GM12878 (cell line): ENCODE measurements at regions not wholly inside any gene's neighbourhood (a gene's known extent, or its start where the extent isn't known, plus 50 kb on each side); places are given as distances from the start of the nearest gene placed in this dataset.

Experiments used
- ATAC-seq: fragments of 200-7000 bp; cut with Tn5 transposase; 3 replicates; pipeline ENCODE4 v1.9.1; 2020; ENCODE audit warnings: mild to moderate bottlenecking, moderate library complexity
- BruUV-seq: library from RNA; stranded (reverse); fragments of 400-500 nt; replicated peaks from 2 replicates; lab custom pipeline; 2021; lab: Mats Ljungman, UMichigan
- CTCF ChIA-PET: fragments of 300-600 bp; sonication (Branson Sonifier 250); formaldehyde crosslinking; extraction: SDS; loops from one replicate; lab custom pipeline; 2021; ENCODE audit warnings: inconsistent platforms; lab: Yijun Ruan, JAX
- POLR2A ChIA-PET: fragments of 350-600 bp; formaldehyde crosslinking; extraction: SDS; loops from one replicate; lab custom pipeline; 2021; ENCODE audit warnings: inconsistent platforms; lab: Charles Lee
- RAD21 ChIA-PET: fragments of 300-600 bp; sonication (Branson Sonifier 250); formaldehyde crosslinking; loops from one replicate; lab custom pipeline; 2023; ENCODE audit warnings: antibody characterized with exemption; ENCODE audit not compliant: unreplicated experiment; lab: Charles Lee
- SMC1A ChIA-PET: fragments of 300-600 bp; sonication (Branson Sonifier 250); formaldehyde crosslinking; loops from one replicate; lab custom pipeline; 2023; ENCODE audit not compliant: unreplicated experiment, uncharacterized antibody; lab: Charles Lee
- DNase-seq: peaks from one replicate; pipeline ENCODE4 v3.0.0-alpha.2; 2011; ENCODE audit warnings: low read depth, low spot score
- FAIRE-seq: peaks from 3 replicates; lab custom pipeline; 2011; peaks lifted over from hg19 to GRCh38; lab: Jason Lieb, UNC
- H2AFZ ChIP-seq: 2 replicates; pipeline ENCODE4 v1.6.0; 2011; ENCODE audit warnings: low read depth, low read length, control low read depth; ENCODE audit not compliant: control insufficient read depth
- H3K27ac ChIP-seq: 2 replicates; pipeline ENCODE4 v1.5.1; 2011; ENCODE audit warnings: control low read depth; ENCODE audit not compliant: control insufficient read depth, insufficient read depth
- H3K27me3 ChIP-seq, 2 experiments: replicated peaks in 1 of 2; 2 replicates each; pipeline versions ENCODE4 v1.6.0 to v1.6.1; 2011; ENCODE audit warnings: low read length in 1 of 2; ENCODE audit not compliant: control insufficient read depth in 2 of 2, insufficient read depth in 2 of 2
- H3K36me3 ChIP-seq, 2 experiments: 2 replicates each; pipeline ENCODE4 v1.5.1; 2011; ENCODE audit warnings: low read length in 1 of 2; ENCODE audit not compliant: control insufficient read depth in 2 of 2, insufficient read depth in 2 of 2
- H3K4me1 ChIP-seq: 2 replicates; pipeline ENCODE4 v1.6.1; 2011; ENCODE audit warnings: mild to moderate bottlenecking, low read length, moderate library complexity, mixed read lengths; ENCODE audit not compliant: control insufficient read depth, insufficient read depth
- H3K4me2 ChIP-seq: 2 replicates; pipeline ENCODE4 v1.6.0; 2011; ENCODE audit warnings: control low read depth; ENCODE audit not compliant: control insufficient read depth, insufficient read depth
- H3K4me3 ChIP-seq: fragments of 200-600 bp; sonication (generic); 2 replicates; pipeline ENCODE4 v1.5.1; 2016
- H3K79me2 ChIP-seq: 2 replicates; pipeline ENCODE4 v1.6.0; 2011; ENCODE audit warnings: low read length; ENCODE audit not compliant: control insufficient read depth, insufficient read depth
- H3K9ac ChIP-seq: 2 replicates; pipeline ENCODE4 v1.8.0; 2011; ENCODE audit warnings: low read length, control low read depth, mixed read lengths; ENCODE audit not compliant: control insufficient read depth, insufficient read depth
- H3K9me3 ChIP-seq: replicated peaks from 3 replicates; pipeline ENCODE4 v1.5.1; 2011; ENCODE audit warnings: mild to moderate bottlenecking, low read length; ENCODE audit not compliant: control insufficient read depth, insufficient read depth
- H4K20me1 ChIP-seq: 2 replicates; pipeline ENCODE4 v1.6.0; 2011; ENCODE audit not compliant: control insufficient read depth, insufficient read depth
- BCLAF1 ChIP-seq: fragments of 450-650 bp; IDR thresholded peaks from 2 replicates; pipeline ENCODE4 v1.6.1; 2017; ENCODE audit warnings: antibody characterized with exemption, mild to moderate bottlenecking, moderate library complexity
- EZH2 ChIP-seq: IDR thresholded peaks from 2 replicates; pipeline ENCODE4 v1.6.1; 2012; ENCODE audit warnings: low read depth, mild to moderate bottlenecking, control low read depth, inconsistent platforms, low read length, borderline replicate concordance; ENCODE audit not compliant: control insufficient read depth
- USF1 ChIP-seq: IDR thresholded peaks from 2 replicates; pipeline ENCODE4 v1.6.1; 2011; ENCODE audit warnings: borderline replicate concordance, low read depth, mild to moderate bottlenecking, moderate library complexity, mixed read lengths, low read length; ENCODE audit not compliant: insufficient read depth; ENCODE audit errors: extremely low read length
- WGBS: methylation state at CpG from one replicate; pipeline ENCODE4 v1.1.6; 2016; ENCODE audit warnings: low lambda C conversion rate; ENCODE audit not compliant: insufficient replicate concordance, insufficient coverage; ENCODE audit errors: missing lambda C conversion rate; 5-methylcytosine and 5-hydroxymethylcytosine counted together
- in situ Hi-C: fragments of 300-500 bp; cut with MboI; formaldehyde crosslinking; loops from 9 replicates; pipeline ENCODE4 v1.14.3; 2018; ENCODE audit warnings: mixed read lengths
- intact Hi-C: fragments of 100-400 bp; cut with micrococcal nuclease; formaldehyde crosslinking; loops from one replicate; pipeline ENCODE4 v1.14.2; 2022; ENCODE audit not compliant: unreplicated experiment

- POLR2A ChIA-PET = no interaction called here
- Histone ChIP-seq H4K20me1 (no peaks in the 10 kb centered on the region), H3K36me3 (no peaks in the 10 kb centered on the region), H3K79me2 (no peaks in the 10 kb centered on the region), H2AFZ (no peak overlapping the region), H3K4me1 (no peaks in the 10 kb centered on the region), H3K9ac (no peak overlapping the region), H3K27ac (no peak overlapping the region), H3K4me2 (no peak overlapping the region), H3K9me3 (no peaks in the 10 kb centered on the region), H3K27me3 (no peaks in the 10 kb centered on the region), H3K4me3 (no peak overlapping the region)
- no peak for DNase-seq
- ATAC-seq = no peak
- RAD21 ChIA-PET = no interaction called here
- CTCF ChIA-PET = no interaction called here
- SMC1A ChIA-PET = interaction anchor here (1.1 to 1.6 kb wide), 2 partner anchors 191 to 249 kb away, joined by 4 read pairs; no protein-coding TSS in a partner anchor
- no peak for TF ChIP-seq USF1
- no peak for TF ChIP-seq BCLAF1
- TF ChIP-seq EZH2 = no peak
- 22% methylated on average over 5 of the region's 5 CpGs for WGBS
- intact Hi-C loops (no loop called here), in situ Hi-C loops (no loop called here)
- no peak for FAIRE-seq
- no TSS peak for BruUV-seq
Observed at GRCh38 chr12:102549691-102550090, 69.3 kb upstream of the IGF1 start.
